Spinal cord (tissue), 9 donors: ENCODE measurements at regions not wholly inside any gene's neighbourhood (a gene's known extent, or its start where the extent isn't known, plus 50 kb on each side); places are given as distances from the start of the nearest gene placed in this dataset.

Source experiments
- DNase-seq, 6 donors: peaks; one replicate each; pipeline versions ENCODE4 v3.0.0 to v3.0.0-alpha.2; 2013 to 2015; ENCODE audit warnings: low spot score in 6 of 6, low read depth in 4 of 6
- H3K27ac ChIP-seq: one replicate; pipeline ENCODE4 v1.5.1; 2013; ENCODE audit warnings: low read depth, low read length, control low read depth
- H3K27me3 ChIP-seq: one replicate; pipeline ENCODE4 v1.6.1; 2013; ENCODE audit warnings: low read length; ENCODE audit not compliant: control insufficient read depth, insufficient read depth
- H3K36me3 ChIP-seq: one replicate; pipeline ENCODE4 v1.6.1; 2013; ENCODE audit warnings: low read length; ENCODE audit not compliant: control insufficient read depth, insufficient read depth
- H3K4me1 ChIP-seq: one replicate; pipeline ENCODE4 v1.6.1; 2013; ENCODE audit warnings: low read length; ENCODE audit not compliant: control insufficient read depth, insufficient read depth
- H3K4me3 ChIP-seq: one replicate; pipeline ENCODE4 v1.5.1; 2013; ENCODE audit warnings: low read depth, low read length, control low read depth
- H3K9me3 ChIP-seq: one replicate; pipeline ENCODE4 v1.6.1; 2013; ENCODE audit warnings: low read length; ENCODE audit not compliant: control insufficient read depth, insufficient read depth
- WGBS: methylation state at CpG from one replicate; pipeline ENCODE4 v1.1.5; 2013; ENCODE audit warnings: missing lambda C conversion rate; ENCODE audit not compliant: insufficient coverage; 5-methylcytosine and 5-hydroxymethylcytosine counted together
- donor health status: healthy.

GRCh38 chr12:25424211-25424731, 128.8 kb downstream of the LMNTD1 start:
- DNase-seq = peak in 2 of 6 donors; percentile 20 to 37
- 75% methylated on average over 5 of the region's 6 CpGs for WGBS

GRCh38 chr12:25423355-25424050, 129.6 kb downstream of the LMNTD1 start:
- no peaks in the 10 kb centered on the region for H3K9me3 ChIP-seq
- H3K27ac ChIP-seq = no peak overlapping the region
- H3K4me1 ChIP-seq = no peaks in the 10 kb centered on the region
- no peak for DNase-seq
- H3K27me3 ChIP-seq = no peaks in the 10 kb centered on the region
- WGBS = 94% methylated on average over 9 of the region's 11 CpGs
- H3K4me3 ChIP-seq = no peak overlapping the region
- no peaks in the 10 kb centered on the region for H3K36me3 ChIP-seq

More at GRCh38 chr12:25424211-25424731, 128.8 kb downstream of the LMNTD1 start:
- H3K27me3 ChIP-seq = no peaks in the 10 kb centered on the region
- H3K36me3 ChIP-seq = no peaks in the 10 kb centered on the region
- no peak overlapping the region for H3K27ac ChIP-seq
- no peak overlapping the region for H3K4me3 ChIP-seq
- no peaks in the 10 kb centered on the region for H3K4me1 ChIP-seq
- no peaks in the 10 kb centered on the region for H3K9me3 ChIP-seq

GRCh38 chr12:25422241-25422640, 130.8 kb downstream of the LMNTD1 start:
- no peaks in the 10 kb centered on the region for H3K9me3 ChIP-seq
- no peak overlapping the region for H3K4me3 ChIP-seq
- WGBS = no CpG with 5 or more reads among the region's 1 CpG
- H3K36me3 ChIP-seq = no peaks in the 10 kb centered on the region
- no peak for DNase-seq
- H3K4me1 ChIP-seq = no peaks in the 10 kb centered on the region
- no peaks in the 10 kb centered on the region for H3K27me3 ChIP-seq
- no peak overlapping the region for H3K27ac ChIP-seq

GRCh38 chr12:25421651-25422167, 131.4 kb downstream of the LMNTD1 start:
- no CpG with 5 or more reads among the region's 2 CpGs for WGBS
- Histone ChIP-seq H3K27ac (no peak overlapping the region), H3K36me3 (no peaks in the 10 kb centered on the region), H3K4me3 (no peak overlapping the region), H3K9me3 (no peaks in the 10 kb centered on the region), H3K4me1 (no peaks in the 10 kb centered on the region), H3K27me3 (no peaks in the 10 kb centered on the region)
- no peak for DNase-seq

- Histone ChIP-seq H3K27me3 (no peaks in the 10 kb centered on the region), H3K9me3 (no peaks in the 10 kb centered on the region), H3K36me3 (no peaks in the 10 kb centered on the region), H3K4me3 (no peak overlapping the region), H3K4me1 (no peaks in the 10 kb centered on the region), H3K27ac (no peak overlapping the region)
- WGBS = no CpG with 5 or more reads among the region's 4 CpGs
- DNase-seq = no peak
These were observed 133.0 kb downstream of the LMNTD1 start for GRCh38 chr12:25420116-25420515.

GRCh38 chr12:25419595-25419994, 133.5 kb downstream of the LMNTD1 start:
- Histone ChIP-seq H3K27ac (no peak overlapping the region), H3K27me3 (no peaks in the 10 kb centered on the region), H3K36me3 (no peaks in the 10 kb centered on the region), H3K4me1 (no peaks in the 10 kb centered on the region), H3K9me3 (no peaks in the 10 kb centered on the region), H3K4me3 (no peak overlapping the region)
- 75% methylated on average over 1 of the region's 2 CpGs for WGBS
- no peak for DNase-seq

- no peak overlapping the region for H3K27ac ChIP-seq
- H3K27me3 ChIP-seq = no peaks in the 10 kb centered on the region
- no CpG with 5 or more reads among the region's 3 CpGs for WGBS
- H3K9me3 ChIP-seq = no peaks in the 10 kb centered on the region
- DNase-seq = no peak
- H3K36me3 ChIP-seq = no peaks in the 10 kb centered on the region
- H3K4me3 ChIP-seq = no peak overlapping the region
- H3K4me1 ChIP-seq = no peaks in the 10 kb centered on the region
These were observed 136.0 kb downstream of the LMNTD1 start for GRCh38 chr12:25417071-25417470.

- no peak overlapping the region for H3K4me3 ChIP-seq
- DNase-seq = no peak
These were observed 136.6 kb downstream of the LMNTD1 start for GRCh38 chr12:25416516-25416915.

GRCh38 chr12:25415004-25415403, 138.1 kb downstream of the LMNTD1 start:
- H3K36me3 ChIP-seq = no peaks in the 10 kb centered on the region
- no peak overlapping the region for H3K27ac ChIP-seq
- H3K27me3 ChIP-seq = no peaks in the 10 kb centered on the region
- 100% methylated on average over 2 of the region's 5 CpGs for WGBS
- no peak for DNase-seq
- H3K9me3 ChIP-seq = no peaks in the 10 kb centered on the region
- no peak overlapping the region for H3K4me3 ChIP-seq
- H3K4me1 ChIP-seq = no peaks in the 10 kb centered on the region

More at GRCh38 chr12:25416516-25416915, 136.6 kb downstream of the LMNTD1 start:
- Histone ChIP-seq H3K4me1 (no peaks in the 10 kb centered on the region), H3K27ac (no peak overlapping the region), H3K36me3 (no peaks in the 10 kb centered on the region), H3K27me3 (no peaks in the 10 kb centered on the region), H3K9me3 (no peaks in the 10 kb centered on the region)
- WGBS = 83% methylated on average over 1 of the region's 4 CpGs

- no peaks in the 10 kb centered on the region for H3K9me3 ChIP-seq
- no CpG with 5 or more reads among the region's 3 CpGs for WGBS
- DNase-seq = no peak
- H3K36me3 ChIP-seq = no peaks in the 10 kb centered on the region
- no peak overlapping the region for H3K4me3 ChIP-seq
- no peak overlapping the region for H3K27ac ChIP-seq
- no peaks in the 10 kb centered on the region for H3K4me1 ChIP-seq
- no peaks in the 10 kb centered on the region for H3K27me3 ChIP-seq
These were observed 140.3 kb downstream of the LMNTD1 start for GRCh38 chr12:25412735-25413134.
